22Rv1 (cell line): ENCODE measurements at regions not wholly inside any gene's neighbourhood (a gene's known extent, or its start where the extent isn't known, plus 50 kb on each side); places are given as distances from the start of the nearest gene placed in this dataset.

Source experiments
- H3K27ac ChIP-seq: fragments of 450-650 bp; 2 replicates; pipeline ENCODE4 v1.5.1; 2017
- ZFX ChIP-seq: fragments of 450-650 bp; IDR thresholded peaks from 2 replicates; pipeline ENCODE4 v1.6.1; 2017; ENCODE audit warnings: antibody characterized with exemption, borderline replicate concordance
- TF ChIP-seq, protein P1 (sequence below): fragments of 450-650 bp; IDR thresholded peaks from 2 replicates; pipeline ENCODE4 v1.5.1; 2017; ENCODE audit warnings: mild to moderate bottlenecking

- TF ChIP-seq, protein P1, sequence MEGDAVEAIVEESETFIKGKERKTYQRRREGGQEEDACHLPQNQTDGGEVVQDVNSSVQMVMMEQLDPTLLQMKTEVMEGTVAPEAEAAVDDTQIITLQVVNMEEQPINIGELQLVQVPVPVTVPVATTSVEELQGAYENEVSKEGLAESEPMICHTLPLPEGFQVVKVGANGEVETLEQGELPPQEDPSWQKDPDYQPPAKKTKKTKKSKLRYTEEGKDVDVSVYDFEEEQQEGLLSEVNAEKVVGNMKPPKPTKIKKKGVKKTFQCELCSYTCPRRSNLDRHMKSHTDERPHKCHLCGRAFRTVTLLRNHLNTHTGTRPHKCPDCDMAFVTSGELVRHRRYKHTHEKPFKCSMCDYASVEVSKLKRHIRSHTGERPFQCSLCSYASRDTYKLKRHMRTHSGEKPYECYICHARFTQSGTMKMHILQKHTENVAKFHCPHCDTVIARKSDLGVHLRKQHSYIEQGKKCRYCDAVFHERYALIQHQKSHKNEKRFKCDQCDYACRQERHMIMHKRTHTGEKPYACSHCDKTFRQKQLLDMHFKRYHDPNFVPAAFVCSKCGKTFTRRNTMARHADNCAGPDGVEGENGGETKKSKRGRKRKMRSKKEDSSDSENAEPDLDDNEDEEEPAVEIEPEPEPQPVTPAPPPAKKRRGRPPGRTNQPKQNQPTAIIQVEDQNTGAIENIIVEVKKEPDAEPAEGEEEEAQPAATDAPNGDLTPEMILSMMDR, result no peak
- no peak for TF ChIP-seq ZFX
- no peak overlapping the region for H3K27ac ChIP-seq
These were observed 55.7 kb upstream of the CTAGE1 start for GRCh38 chr18:22473366-22473765.

DNA sequence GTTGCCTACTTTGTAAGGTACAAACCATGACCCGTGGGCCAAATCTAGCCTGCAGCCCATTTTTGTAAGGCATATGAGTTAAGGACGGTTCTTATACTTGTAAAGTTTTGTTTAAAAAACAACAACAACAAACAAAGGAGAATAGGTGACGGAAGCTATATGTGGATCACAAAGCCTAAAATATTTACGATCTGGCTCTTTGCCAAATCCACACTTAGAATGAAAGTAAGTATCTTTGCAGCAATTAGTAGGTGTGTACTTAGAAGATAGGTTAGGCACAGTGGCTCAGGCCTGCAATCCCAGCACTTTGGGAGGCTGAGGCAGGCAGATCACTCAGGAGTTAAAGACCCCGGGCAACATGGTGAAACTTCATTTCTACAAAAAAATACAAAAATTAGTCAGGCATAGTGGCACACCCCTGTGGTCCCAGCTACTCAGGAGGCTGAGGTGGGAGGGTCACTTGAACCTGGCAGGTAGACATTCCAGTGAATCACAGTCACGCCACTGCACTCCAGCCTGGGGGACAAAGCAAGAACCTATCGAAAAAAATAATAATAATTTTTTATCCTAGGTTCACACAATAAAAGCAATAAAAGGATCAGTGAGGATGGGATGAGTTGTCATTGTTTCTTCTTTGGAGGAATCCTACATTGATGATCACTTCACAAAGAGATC, 57.8 kb upstream of the CTAGE1 start:
- H3K27ac ChIP-seq, result no peak overlapping the region
- TF ChIP-seq ZFX, result no peak
- TF ChIP-seq, protein P1, result no peak

- no peak overlapping the region for H3K27ac ChIP-seq
- TF ChIP-seq ZFX, result no peak
- TF ChIP-seq, protein P1, result no peak
These were observed 59.5 kb upstream of the CTAGE1 start for GRCh38 chr18:22477222-22477621.

- TF ChIP-seq ZFX, result no peak
- TF ChIP-seq, protein P1, result no peak
- H3K27ac ChIP-seq, result no peak overlapping the region
These were observed 65.2 kb upstream of the CTAGE1 start for GRCh38 chr18:22482948-22483347.

DNA sequence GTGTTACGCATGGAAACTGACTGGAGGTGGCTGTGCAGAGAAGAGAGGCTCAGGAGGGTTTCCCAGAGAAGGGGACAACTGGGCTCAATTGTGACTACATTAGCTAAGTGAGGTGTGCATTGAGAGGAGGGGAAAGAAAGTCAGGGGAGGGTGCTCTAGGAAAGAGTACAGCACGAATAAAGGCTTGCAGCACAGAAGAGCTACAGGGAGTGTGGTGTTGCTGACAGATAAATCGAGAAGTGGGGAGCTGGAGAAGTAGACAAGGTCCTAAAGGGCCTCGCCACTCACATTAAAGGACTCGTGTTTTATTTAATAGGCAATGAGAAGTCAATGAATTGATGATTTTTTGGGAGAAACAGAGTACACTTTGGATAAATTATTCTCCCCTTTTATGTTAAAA, 65.7 kb upstream of the CTAGE1 start:
- TF ChIP-seq, protein P1, result no peak
- no peak for TF ChIP-seq ZFX
- H3K27ac ChIP-seq, result no peak overlapping the region

- TF ChIP-seq, protein P1, result no peak
- TF ChIP-seq ZFX, result no peak
These were observed 66.8 kb upstream of the CTAGE1 start for GRCh38 chr18:22484471-22484870.

GRCh38 chr18:22485808-22486244, 68.1 kb upstream of the CTAGE1 start:
- TF ChIP-seq, protein P1, result no peak
- no peak for TF ChIP-seq ZFX
- peak overlapping the region; percentile 56 for H3K27ac ChIP-seq

More at GRCh38 chr18:22484471-22484870, 66.8 kb upstream of the CTAGE1 start:
- H3K27ac ChIP-seq, result no peak overlapping the region
